Skeletal muscle tissue (tissue), 3 donors: ENCODE measurements at regions not wholly inside any gene's neighbourhood (a gene's known extent, or its start where the extent isn't known, plus 50 kb on each side); places are given as distances from the start of the nearest gene placed in this dataset.

Source experiments
- H3K27ac ChIP-seq: one replicate; pipeline ENCODE4 v1.7.0; 2013; ENCODE audit warnings: mild to moderate bottlenecking, low read depth, low read length, inconsistent platforms
- H3K27me3 ChIP-seq, 3 donors: one replicate each; pipeline ENCODE4 v1.7.0; 2013; ENCODE audit warnings: low read length in 3 of 3; ENCODE audit not compliant: control insufficient read depth in 3 of 3, insufficient read depth in 3 of 3
- H3K36me3 ChIP-seq, 3 donors: one replicate each; pipeline ENCODE4 v1.7.0; 2013; ENCODE audit warnings: low read length in 3 of 3; ENCODE audit not compliant: control insufficient read depth in 3 of 3, insufficient read depth in 3 of 3
- H3K4me1 ChIP-seq, 3 donors: one replicate each; pipeline ENCODE4 v1.7.0; 2013; ENCODE audit warnings: low read length in 3 of 3, mild to moderate bottlenecking in 3 of 3; ENCODE audit not compliant: control insufficient read depth in 3 of 3, insufficient read depth in 3 of 3
- H3K4me3 ChIP-seq, 3 donors: one replicate each; pipeline ENCODE4 v1.7.0; 2013; ENCODE audit warnings: low read length in 3 of 3
- H3K9ac ChIP-seq, 3 donors: one replicate each; pipeline ENCODE4 v1.7.0; 2013; ENCODE audit warnings: low read length in 3 of 3, mild to moderate bottlenecking in 3 of 3, moderate library complexity in 2 of 3, low read depth in 1 of 3
- H3K9me3 ChIP-seq, 3 donors: one replicate each; pipeline ENCODE4 v1.7.0; 2013; ENCODE audit warnings: low read length in 3 of 3; ENCODE audit not compliant: control insufficient read depth in 3 of 3
- donor health status: Osteomylitis.

GRCh38 chr21:38709876-38710275, 95.9 kb upstream of the ETS2 start:
- H3K4me1 ChIP-seq: no peaks in the 10 kb centered on the region
- no peak overlapping the region for H3K9ac ChIP-seq
- peaks cover 0 to 8% (median 2%) of the 10 kb centered on the region in 3 donors for H3K27me3 ChIP-seq
- no peaks in the 10 kb centered on the region for H3K9me3 ChIP-seq
- no peak overlapping the region for H3K4me3 ChIP-seq
- H3K36me3 ChIP-seq: no peaks in the 10 kb centered on the region
- H3K27ac ChIP-seq: no peak overlapping the region

- Histone ChIP-seq H3K27me3 (no peaks in the 10 kb centered on the region), H3K9me3 (no peaks in the 10 kb centered on the region), H3K27ac (no peak overlapping the region), H3K4me1 (no peaks in the 10 kb centered on the region), H3K4me3 (no peak overlapping the region), H3K36me3 (no peaks in the 10 kb centered on the region), H3K9ac (no peak overlapping the region)
These were observed 93.7 kb upstream of the ETS2 start for GRCh38 chr21:38712071-38712470.

GRCh38 chr21:38712664-38713063, 93.1 kb upstream of the ETS2 start:
- Histone ChIP-seq H3K27ac (no peak overlapping the region), H3K9ac (no peak overlapping the region), H3K36me3 (no peaks in the 10 kb centered on the region), H3K4me1 (no peaks in the 10 kb centered on the region), H3K27me3 (peaks cover 0 to 1% (median 0%) of the 10 kb centered on the region in 3 donors), H3K9me3 (no peaks in the 10 kb centered on the region), H3K4me3 (no peak overlapping the region)

DNA sequence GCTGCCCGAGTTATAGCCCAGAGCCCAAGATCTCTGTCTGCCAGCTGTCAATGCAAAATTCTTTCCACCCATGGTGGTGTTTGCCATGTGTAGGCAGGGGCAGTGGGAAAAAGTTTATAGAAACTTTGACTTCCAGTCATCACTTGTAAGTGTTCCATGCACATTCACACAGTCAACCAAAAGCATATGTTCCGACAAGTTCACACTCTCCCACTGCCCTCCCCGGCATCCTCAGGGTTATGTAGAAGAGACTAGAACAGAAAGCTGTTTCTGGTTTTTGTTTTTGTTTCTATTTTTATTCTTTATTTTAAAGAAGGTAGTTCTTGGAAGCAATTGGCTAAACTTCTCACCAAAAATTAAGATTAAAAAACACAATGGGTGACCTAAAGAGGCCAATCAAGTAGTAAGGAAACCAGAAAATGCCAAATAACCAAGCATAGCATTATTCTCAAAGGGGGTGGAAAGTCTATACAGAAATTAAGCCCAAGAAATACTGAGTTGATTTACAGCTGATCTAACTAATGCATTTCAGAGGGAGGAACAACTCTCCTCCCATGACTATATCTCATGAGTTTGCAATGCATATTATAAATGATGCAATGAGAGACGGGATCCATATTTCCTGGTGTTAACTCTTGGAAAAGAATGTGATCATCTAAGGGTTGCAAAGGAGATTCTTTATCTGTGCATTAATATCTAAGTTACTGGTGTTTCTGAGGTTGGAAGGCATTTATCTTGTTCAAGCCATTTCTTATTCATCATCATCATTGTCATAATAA, 91.5 kb upstream of the ETS2 start:
- H3K4me1 ChIP-seq: no peaks in the 10 kb centered on the region
- H3K36me3 ChIP-seq: no peaks in the 10 kb centered on the region
- no peak overlapping the region for H3K9ac ChIP-seq
- H3K27ac ChIP-seq: no peak overlapping the region
- peaks cover 0 to 2% (median 0%) of the 10 kb centered on the region in 3 donors for H3K27me3 ChIP-seq
- no peak overlapping the region for H3K4me3 ChIP-seq
- H3K9me3 ChIP-seq: no peaks in the 10 kb centered on the region

- no peaks in the 10 kb centered on the region for H3K9me3 ChIP-seq
- H3K4me1 ChIP-seq: no peaks in the 10 kb centered on the region
- peaks cover 0 to 2% (median 0%) of the 10 kb centered on the region in 3 donors for H3K27me3 ChIP-seq
- H3K4me3 ChIP-seq: no peak overlapping the region
- no peak overlapping the region for H3K27ac ChIP-seq
- no peak overlapping the region for H3K9ac ChIP-seq
- H3K36me3 ChIP-seq: no peaks in the 10 kb centered on the region
These were observed 90.7 kb upstream of the ETS2 start for GRCh38 chr21:38714999-38715398.

DNA sequence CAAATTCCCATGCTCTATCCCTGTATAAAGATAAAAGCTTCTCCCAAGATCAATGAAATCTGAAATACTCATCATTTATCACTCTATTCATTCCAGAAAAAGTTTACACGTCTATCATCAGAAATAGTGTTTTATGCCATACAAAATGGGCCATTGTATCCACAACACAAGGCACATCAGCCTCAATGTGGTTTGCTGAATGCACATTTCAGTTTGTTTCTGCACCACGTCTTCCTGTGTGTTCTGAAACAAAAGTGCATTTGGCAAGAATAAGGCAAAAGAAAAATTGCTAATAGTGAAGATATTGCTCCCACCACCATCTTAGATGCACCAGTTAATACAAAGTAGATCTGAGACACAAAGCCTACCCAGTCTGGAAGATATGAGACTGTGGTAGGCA, 89.6 kb upstream of the ETS2 start:
- no peak overlapping the region for H3K27ac ChIP-seq
- H3K27me3 ChIP-seq: peaks cover 0 to 2% (median 0%) of the 10 kb centered on the region in 3 donors
- H3K4me3 ChIP-seq: no peak overlapping the region
- H3K9ac ChIP-seq: no peak overlapping the region
- H3K36me3 ChIP-seq: no peaks in the 10 kb centered on the region
- no peaks in the 10 kb centered on the region for H3K9me3 ChIP-seq
- no peaks in the 10 kb centered on the region for H3K4me1 ChIP-seq

DNA sequence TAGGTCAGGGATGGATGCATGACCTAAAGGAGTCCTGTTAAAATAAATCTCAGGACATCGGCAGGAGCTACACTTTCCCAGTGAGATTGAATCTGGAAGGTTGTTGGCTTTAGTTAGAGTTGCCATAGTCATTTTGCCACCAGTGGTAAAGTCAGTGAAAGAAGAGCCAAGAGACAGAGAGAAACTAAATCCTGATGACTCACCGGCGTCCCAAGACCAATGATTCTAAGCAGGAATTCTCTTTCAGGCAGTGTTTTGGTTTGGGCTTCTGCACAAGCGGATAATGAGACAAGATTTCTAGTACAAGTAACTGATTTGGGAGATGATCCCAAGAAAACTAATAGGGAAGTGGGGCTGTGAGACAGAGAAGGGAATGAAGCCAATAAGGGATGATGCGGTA, 88.8 kb upstream of the ETS2 start:
- Histone ChIP-seq H3K9me3 (no peaks in the 10 kb centered on the region), H3K36me3 (no peaks in the 10 kb centered on the region), H3K4me3 (no peak overlapping the region), H3K27me3 (peaks cover 0 to 2% (median 0%) of the 10 kb centered on the region in 3 donors), H3K9ac (no peak overlapping the region), H3K27ac (no peak overlapping the region), H3K4me1 (no peaks in the 10 kb centered on the region)

DNA sequence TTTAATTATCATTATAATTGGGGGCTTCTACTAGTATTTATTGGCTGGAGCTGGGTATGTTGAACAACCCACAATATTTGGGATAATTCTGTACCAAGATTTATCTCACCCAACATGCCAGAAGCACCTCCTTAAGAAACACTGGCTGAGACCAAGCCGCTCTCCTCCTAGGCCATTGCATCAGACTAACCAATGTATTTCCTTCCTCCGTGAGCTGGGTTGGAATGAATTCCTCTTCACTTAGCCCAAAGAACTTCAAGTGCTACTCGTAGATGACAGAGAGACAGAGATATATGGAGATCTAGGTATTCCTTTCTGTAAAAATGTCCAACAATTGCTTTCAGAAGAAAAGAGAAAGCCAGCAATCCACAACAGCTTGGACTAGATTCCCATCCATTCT, 87.2 kb upstream of the ETS2 start:
- Histone ChIP-seq H3K27ac (no peak overlapping the region), H3K9ac (no peak overlapping the region), H3K4me1 (no peaks in the 10 kb centered on the region), H3K36me3 (no peaks in the 10 kb centered on the region), H3K27me3 (peaks cover 0 to 2% (median 0%) of the 10 kb centered on the region in 3 donors), H3K9me3 (no peaks in the 10 kb centered on the region), H3K4me3 (no peak overlapping the region)

- Histone ChIP-seq H3K36me3 (no peaks in the 10 kb centered on the region), H3K9me3 (peaks cover under 1 to 4% (median 3%) of the 10 kb centered on the region in 3 donors), H3K27ac (no peak overlapping the region), H3K4me1 (no peaks in the 10 kb centered on the region), H3K27me3 (peaks cover 0 to 2% (median 1%) of the 10 kb centered on the region in 3 donors), H3K4me3 (no peak overlapping the region), H3K9ac (no peak overlapping the region)
These were observed 85.7 kb upstream of the ETS2 start for GRCh38 chr21:38720074-38720473.

DNA sequence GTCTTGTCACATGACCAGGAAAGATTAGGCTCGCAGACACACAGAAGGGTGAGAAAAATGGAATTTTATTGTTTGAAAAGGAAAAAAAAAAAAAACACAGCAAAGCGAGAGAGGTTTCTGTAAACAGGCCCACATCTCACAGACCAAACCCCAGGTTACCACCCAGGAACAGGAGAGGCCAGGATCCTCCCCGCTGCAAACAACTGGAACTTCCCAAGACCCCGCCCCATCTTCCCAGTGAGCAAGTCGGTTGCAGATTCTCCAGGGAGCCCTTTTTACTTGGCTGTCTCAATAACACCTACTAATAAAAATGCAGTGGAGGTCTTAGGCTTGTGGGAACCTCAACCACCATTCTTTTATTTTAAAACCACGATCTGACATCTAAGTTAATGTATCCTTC, 84.7 kb upstream of the ETS2 start:
- H3K4me1 ChIP-seq: no peaks in the 10 kb centered on the region
- no peak overlapping the region for H3K9ac ChIP-seq
- H3K9me3 ChIP-seq: peaks cover 4 to 11% (median 6%) of the 10 kb centered on the region in 3 donors
- H3K36me3 ChIP-seq: no peaks in the 10 kb centered on the region
- peaks cover 0 to 3% (median 2%) of the 10 kb centered on the region in 3 donors for H3K27me3 ChIP-seq
- no peak overlapping the region for H3K4me3 ChIP-seq
- no peak overlapping the region for H3K27ac ChIP-seq
